Activated CD4-positive, alpha-beta T cell treated with anti-CD3 and anti-CD28 coated beads, Interleukin-2, amount 10 ng/mL, durations not matched to agents 24 days and 14 days (primary cell): ENCODE measurements at regions not wholly inside any gene's neighbourhood (a gene's known extent, or its start where the extent isn't known, plus 50 kb on each side); places are given as distances from the start of the nearest gene placed in this dataset.

ENCODE experiments used
- DNase-seq: peaks from one replicate; pipeline ENCODE4 v3.0.0; 2022
- H3K27ac Mint-ChIP-seq: one replicate; pipeline ENCODE4 v1.8.0; 2022; ENCODE audit warnings: mild to moderate bottlenecking, mixed read lengths
- H3K27me3 Mint-ChIP-seq: one replicate; pipeline ENCODE4 v1.8.0; 2022; ENCODE audit warnings: mixed read lengths
- H3K36me3 Mint-ChIP-seq: one replicate; pipeline ENCODE4 v1.8.0; 2022; ENCODE audit warnings: low read depth, mild to moderate bottlenecking, mixed read lengths
- H3K4me1 Mint-ChIP-seq: one replicate; pipeline ENCODE4 v1.8.0; 2021; ENCODE audit warnings: mixed read lengths
- H3K4me3 Mint-ChIP-seq: one replicate; pipeline ENCODE4 v1.8.0; 2022; ENCODE audit warnings: mild to moderate bottlenecking, moderate library complexity, mixed read lengths
- H3K9me3 Mint-ChIP-seq: one replicate; pipeline ENCODE4 v1.8.0; 2021; ENCODE audit warnings: mixed read lengths
- intact Hi-C: fragments of 100-400 bp; cut with micrococcal nuclease; formaldehyde crosslinking; loops from one replicate; pipeline ENCODE4 v1.15.1; 2023

DNA sequence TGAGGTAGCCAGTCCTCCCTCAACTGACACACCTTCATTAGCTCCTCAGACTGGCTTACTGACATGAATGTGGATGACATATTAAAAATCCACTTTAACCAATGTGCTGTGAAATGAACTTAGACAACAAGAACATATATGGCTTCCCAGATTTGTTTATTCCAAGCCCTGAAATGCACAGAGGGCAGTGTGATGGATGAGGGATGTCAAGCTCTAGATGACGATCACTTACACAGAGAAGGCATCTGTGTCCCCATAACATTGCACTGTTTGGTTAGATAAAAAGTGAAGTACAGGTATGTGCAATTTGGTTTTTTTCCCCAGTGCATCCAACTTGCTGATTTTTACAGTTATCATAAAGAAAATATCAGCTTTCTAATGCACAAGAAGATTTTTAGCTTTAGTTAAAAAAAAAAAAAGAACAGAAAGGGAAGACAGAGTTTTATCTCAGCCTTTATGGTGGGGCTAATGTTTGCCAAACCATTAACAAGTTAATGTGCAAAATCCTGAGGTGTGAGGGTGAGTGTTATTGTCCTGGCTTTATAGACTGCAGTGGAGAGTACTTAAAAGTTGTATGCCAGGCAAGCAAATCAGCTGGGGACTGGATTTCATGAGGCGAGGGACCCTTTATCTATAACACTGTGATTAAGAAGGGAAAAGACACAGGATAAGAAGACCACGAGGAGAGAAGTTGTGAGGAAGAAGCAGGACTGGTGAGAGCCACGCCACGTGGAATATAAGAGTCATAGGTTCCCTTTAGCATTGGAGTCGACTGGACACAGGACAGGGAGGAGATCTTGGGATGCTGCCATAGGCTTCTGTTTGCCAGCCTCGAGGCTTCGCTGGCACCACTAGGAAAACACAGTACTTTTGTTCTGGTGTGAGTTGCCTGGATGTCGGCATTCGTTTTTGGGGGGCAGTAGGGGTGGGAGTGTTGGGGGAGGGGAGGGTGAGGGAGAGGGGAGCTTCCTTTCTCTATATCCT is 90.0 kb upstream of the BACH2 start:
- no peak overlapping the region for H3K27ac Mint-ChIP-seq
- H3K36me3 Mint-ChIP-seq: no peaks in the 10 kb centered on the region
- H3K9me3 Mint-ChIP-seq: no peaks in the 10 kb centered on the region
- H3K4me3 Mint-ChIP-seq: no peak overlapping the region
- peaks cover 44% of the 10 kb centered on the region for H3K4me1 Mint-ChIP-seq
- intact Hi-C loops: no loop called here
- no peak for DNase-seq
- H3K27me3 Mint-ChIP-seq: peaks cover 3% of the 10 kb centered on the region

DNA sequence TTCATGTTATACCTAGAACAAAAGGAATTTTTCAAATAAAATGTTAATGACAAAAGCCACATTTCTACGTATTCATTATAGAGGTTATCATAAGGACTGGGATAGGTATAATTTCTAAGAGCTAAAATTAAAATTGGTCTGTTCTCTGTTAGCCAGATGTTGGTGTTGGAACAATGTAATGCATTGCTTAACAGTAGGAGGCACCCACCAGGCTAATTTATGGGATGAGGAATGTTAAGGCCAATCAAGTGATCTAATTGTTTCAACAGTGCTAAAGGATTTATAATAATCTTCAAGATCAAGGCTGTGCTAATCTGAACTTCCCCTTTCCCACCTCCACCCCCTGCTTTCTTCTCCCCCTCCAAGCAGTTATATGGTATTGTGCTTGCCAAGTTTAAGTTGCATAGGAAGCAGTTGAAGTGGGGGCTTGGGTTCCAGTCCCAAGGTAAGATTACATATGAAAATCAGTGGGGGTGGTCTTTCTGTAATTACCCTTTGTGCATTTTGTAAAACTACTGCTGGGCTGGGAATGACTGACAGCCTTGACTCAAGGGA is 89.2 kb upstream of the BACH2 start:
- intact Hi-C loops: no loop called here
- Mint-ChIP-seq H3K27me3 (peaks cover 7% of the 10 kb centered on the region), H3K27ac (no peak overlapping the region), H3K9me3 (no peaks in the 10 kb centered on the region), H3K36me3 (no peaks in the 10 kb centered on the region), H3K4me1 (peaks cover 43% of the 10 kb centered on the region), H3K4me3 (no peak overlapping the region)
- DNase-seq: no peak

DNA sequence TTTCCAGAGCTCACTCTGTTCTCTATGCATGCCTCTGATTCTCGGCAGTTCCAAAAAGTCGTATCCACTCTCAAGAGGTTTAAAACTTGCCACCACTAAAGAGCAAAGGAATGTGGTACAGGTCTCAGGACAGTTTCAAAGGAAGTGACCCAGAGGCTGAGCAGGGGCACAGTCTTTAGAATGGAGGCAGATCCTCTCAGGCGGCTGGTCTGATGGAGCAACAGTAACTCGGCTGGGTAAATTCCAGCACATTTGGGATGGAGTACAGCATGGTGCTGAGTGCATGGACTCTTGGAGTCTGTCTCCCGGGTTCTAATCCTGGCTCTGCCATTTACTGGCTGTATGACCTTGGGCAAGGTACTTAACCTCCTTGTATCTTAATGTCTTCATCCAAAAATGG is 88.1 kb upstream of the BACH2 start:
- H3K27me3 Mint-ChIP-seq: peaks cover 7% of the 10 kb centered on the region
- H3K9me3 Mint-ChIP-seq: no peaks in the 10 kb centered on the region
- H3K4me3 Mint-ChIP-seq: no peak overlapping the region
- H3K36me3 Mint-ChIP-seq: no peaks in the 10 kb centered on the region
- peaks cover 41% of the 10 kb centered on the region for H3K4me1 Mint-ChIP-seq
- no peak for DNase-seq
- intact Hi-C loops: no loop called here
- H3K27ac Mint-ChIP-seq: no peak overlapping the region

DNA sequence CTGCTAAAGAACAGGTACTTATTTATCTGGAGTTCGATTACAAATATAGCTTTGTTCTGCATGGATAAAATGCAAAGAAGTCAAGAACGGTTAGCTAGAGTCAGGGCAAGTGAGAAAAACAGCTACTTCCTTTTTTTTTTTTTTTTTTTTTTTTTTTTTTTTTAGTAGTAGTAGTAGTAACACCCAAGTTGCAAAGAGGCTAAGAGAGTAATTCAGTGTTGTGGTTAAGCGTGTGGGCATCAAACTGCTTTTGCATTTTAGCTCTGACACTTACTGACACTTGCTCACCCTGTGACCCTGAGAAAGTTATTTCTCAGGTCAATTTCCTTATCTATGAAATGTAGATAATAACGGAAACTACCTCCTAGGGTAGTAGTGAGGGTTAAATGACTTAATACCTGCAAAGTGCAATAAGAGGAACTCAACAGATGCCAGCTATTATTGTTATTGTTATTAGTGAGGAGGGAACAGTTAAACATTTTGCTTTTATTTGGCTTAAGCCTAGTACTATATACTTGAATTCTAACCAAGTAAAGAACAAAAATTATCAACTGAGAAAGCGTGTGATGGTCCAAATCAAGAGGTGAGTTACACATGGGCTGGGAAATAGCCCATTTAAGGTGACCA is 86.7 kb upstream of the BACH2 start:
- intact Hi-C loops: no loop called here
- Mint-ChIP-seq H3K4me3 (peak overlapping the region; percentile 36), H3K4me1 (peaks cover 33% of the 10 kb centered on the region), H3K27ac (peak overlapping the region; percentile 56), H3K9me3 (no peaks in the 10 kb centered on the region), H3K36me3 (no peaks in the 10 kb centered on the region), H3K27me3 (peaks cover 7% of the 10 kb centered on the region)
- DNase-seq: peak; percentile 67

DNA sequence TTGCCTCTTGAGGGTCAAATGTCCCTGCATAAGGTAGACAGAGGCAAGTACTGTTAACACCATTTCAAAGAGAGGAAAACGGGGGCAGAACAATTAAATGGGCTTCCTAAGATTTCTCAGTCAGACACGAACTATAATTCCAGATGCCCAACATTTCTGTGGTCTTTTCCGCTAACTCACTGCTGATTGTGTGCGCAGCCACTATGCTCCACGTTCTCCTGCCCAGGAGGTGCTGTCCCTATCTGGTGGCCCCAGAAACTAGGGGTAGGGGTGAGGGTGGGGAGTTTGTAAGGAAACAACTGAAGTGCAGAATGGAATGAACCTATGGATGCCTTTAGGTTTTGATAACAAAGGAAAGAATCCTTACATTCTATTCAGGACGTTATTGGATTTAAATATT is 86.1 kb upstream of the BACH2 start:
- Mint-ChIP-seq H3K4me1 (peaks cover 28% of the 10 kb centered on the region), H3K4me3 (no peak overlapping the region)

DNA sequence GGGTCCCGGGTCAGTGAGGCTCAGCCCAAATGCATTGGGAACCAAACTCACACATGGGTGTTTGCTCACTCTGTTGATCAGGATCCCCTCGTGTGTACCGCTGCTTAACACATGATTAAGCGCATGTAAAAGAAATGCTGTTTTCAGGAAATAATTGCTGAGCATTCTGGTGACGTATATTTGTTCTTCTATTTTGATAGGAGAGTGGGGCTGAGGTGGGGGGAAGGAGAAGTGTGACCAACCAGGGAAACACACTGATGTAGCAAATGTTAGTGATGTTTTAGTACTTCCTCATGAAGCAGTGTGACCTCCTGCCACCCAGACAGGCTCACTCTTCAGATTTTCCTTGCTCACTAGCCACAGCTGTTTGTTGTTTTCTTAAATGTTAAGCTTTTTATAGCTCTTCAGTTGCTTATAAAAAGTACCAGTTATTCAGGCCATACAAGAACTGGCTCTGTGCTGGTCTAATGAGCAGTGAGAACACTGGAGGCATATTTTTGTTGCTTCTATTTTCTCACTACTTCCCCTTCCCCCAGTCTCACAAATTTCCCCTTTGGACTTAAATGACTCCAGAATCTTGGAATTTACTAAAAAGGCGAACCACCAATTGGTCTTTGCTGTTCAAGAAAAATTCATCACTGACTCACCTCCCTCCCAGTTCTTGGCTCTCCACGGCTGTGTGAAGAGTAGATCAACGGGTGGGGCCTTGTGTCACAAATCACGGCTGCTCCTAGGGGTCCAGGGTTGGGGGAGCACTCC is 79.2 kb upstream of the BACH2 start:
- Mint-ChIP-seq H3K27me3 (no peaks in the 10 kb centered on the region), H3K36me3 (no peaks in the 10 kb centered on the region), H3K27ac (no peak overlapping the region), H3K4me3 (no peak overlapping the region), H3K4me1 (peaks cover 2% of the 10 kb centered on the region), H3K9me3 (no peaks in the 10 kb centered on the region)
- peak; percentile 54 for DNase-seq
- intact Hi-C loops: no loop called here

More for the DNA sequence above, 86.1 kb upstream of the BACH2 start:
- H3K9me3 Mint-ChIP-seq: no peaks in the 10 kb centered on the region
- no peaks in the 10 kb centered on the region for H3K36me3 Mint-ChIP-seq
- peak; percentile 54 for DNase-seq
- peaks cover 7% of the 10 kb centered on the region for H3K27me3 Mint-ChIP-seq
- intact Hi-C loops: no loop called here
- no peak overlapping the region for H3K27ac Mint-ChIP-seq

DNA sequence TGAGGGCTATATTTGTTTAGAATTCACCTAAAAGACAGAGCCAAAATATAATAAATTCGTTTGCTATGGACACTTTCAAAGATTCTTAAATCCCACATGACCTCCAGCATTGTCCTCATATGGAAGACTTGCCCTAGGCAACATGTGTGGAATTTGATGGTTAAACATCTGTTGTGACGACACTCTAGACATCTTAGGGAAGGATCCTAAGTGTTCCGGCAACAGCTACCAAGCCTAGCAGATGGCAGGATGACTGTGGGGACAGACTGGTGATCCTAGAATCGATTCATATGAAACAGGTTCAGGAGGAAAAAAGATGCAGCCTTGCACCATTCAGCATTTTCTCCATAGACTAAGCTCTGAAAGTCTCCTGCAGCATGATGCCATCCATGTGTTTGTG is 77.6 kb upstream of the BACH2 start:
- peaks cover 12% of the 10 kb centered on the region for H3K4me1 Mint-ChIP-seq
- H3K36me3 Mint-ChIP-seq: no peaks in the 10 kb centered on the region
- peak; percentile 45 for DNase-seq
- H3K4me3 Mint-ChIP-seq: no peak overlapping the region
- H3K27ac Mint-ChIP-seq: no peak overlapping the region
- intact Hi-C loops: no loop called here
- no peaks in the 10 kb centered on the region for H3K9me3 Mint-ChIP-seq
- H3K27me3 Mint-ChIP-seq: no peaks in the 10 kb centered on the region

DNA sequence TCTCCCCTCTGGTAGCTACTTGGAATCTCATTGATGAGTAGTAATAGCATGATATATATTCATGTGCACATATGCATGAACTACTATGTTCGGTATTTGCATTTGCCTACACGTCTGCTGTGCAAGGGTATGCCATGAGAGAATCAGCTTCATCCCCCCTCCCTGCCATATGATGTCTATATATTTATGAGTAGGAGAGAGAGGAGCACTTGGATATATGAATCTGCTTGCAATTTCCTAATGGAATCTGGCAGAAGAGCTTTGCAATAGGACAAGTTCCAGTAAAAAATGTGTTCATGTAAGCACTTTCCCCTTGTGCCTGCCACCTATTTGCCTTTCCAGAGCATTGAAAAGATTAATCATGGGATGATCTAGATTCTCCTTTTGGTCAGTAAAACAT is 76.2 kb upstream of the BACH2 start:
- no peak overlapping the region for H3K27ac Mint-ChIP-seq
- H3K27me3 Mint-ChIP-seq: no peaks in the 10 kb centered on the region
- peak; percentile 26 for DNase-seq
- H3K36me3 Mint-ChIP-seq: no peaks in the 10 kb centered on the region
- no peak overlapping the region for H3K4me3 Mint-ChIP-seq
- H3K4me1 Mint-ChIP-seq: peaks cover 18% of the 10 kb centered on the region
- peaks cover 2% of the 10 kb centered on the region for H3K9me3 Mint-ChIP-seq
- intact Hi-C loops: no loop called here

DNA sequence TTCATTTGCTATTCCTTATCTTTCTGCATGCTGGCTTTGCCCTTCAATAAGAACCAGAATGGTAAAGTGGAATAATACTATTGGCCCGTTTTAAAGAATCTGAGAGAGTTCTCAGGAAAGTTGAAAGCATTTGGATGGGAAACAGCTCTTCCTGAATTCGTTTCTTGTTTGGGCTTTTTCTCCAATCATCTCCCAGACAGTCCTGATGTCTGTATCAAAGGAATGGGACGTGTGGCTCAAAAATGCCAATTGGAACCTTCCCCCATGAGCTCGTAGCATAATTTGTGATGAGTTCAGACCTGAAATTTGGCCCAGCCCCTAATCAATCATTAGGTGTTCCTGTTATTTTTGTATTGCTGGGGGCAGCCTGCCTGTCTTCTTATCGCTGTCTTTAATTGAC is 75.8 kb upstream of the BACH2 start:
- peaks cover 4% of the 10 kb centered on the region for H3K9me3 Mint-ChIP-seq
- no peak overlapping the region for H3K4me3 Mint-ChIP-seq
- H3K36me3 Mint-ChIP-seq: no peaks in the 10 kb centered on the region
- peaks cover 16% of the 10 kb centered on the region for H3K4me1 Mint-ChIP-seq
- intact Hi-C loops: no loop called here
- no peak overlapping the region for H3K27ac Mint-ChIP-seq
- H3K27me3 Mint-ChIP-seq: no peaks in the 10 kb centered on the region
- DNase-seq: peak; percentile 36

DNA sequence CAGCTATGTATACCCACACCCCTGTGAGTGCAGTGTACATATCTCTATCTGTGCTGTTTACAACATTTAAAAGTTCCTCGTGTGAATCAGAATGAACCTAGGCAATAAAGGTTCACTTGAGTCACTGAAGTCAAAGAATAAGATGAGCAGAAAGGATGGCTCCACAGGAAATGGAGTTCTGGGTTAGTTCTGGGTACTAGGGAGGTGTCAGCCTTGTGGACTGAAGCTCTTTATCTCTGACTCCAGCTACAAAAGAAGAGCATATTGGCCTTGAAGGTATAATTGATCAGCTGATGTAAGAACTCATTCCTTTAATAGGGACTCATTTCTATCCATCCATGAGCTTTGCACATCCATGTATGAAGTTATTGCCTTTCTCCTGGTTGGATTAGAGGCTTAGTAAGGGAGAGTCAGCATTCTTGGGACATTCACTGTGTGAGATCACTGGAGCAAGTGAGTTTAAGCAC is 73.9 kb upstream of the BACH2 start:
- H3K36me3 Mint-ChIP-seq: no peaks in the 10 kb centered on the region
- DNase-seq: peak; percentile 66
- intact Hi-C loops: loop anchor here (1.0 to 2.0 kb wide), 2 partner anchors 18 to 22 kb away; no protein-coding TSS in a partner anchor
- peaks cover 3% of the 10 kb centered on the region for H3K27me3 Mint-ChIP-seq
- H3K9me3 Mint-ChIP-seq: peaks cover 4% of the 10 kb centered on the region
- H3K27ac Mint-ChIP-seq: peak overlapping the region; percentile 10
- H3K4me3 Mint-ChIP-seq: no peak overlapping the region
- peaks cover 16% of the 10 kb centered on the region for H3K4me1 Mint-ChIP-seq

DNA sequence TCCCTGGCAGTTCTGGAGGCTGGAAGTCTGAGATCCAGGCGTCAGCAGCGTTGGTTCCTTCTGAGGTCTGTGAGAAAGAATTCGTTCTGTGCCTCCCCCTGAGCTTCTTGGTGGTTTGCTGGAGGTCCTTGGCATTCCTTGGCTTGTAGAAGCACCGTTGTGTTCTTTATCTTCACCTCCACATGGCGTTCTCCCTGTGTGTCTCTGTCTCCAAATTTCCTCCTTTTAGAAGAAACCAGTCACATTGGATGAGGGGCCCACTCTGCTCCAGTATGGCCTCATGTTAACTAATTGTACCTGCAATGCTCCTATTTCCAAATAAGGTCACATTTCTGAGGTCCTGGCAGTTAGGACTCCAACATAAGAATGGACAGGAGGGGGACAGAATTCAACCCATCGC is 73.0 kb upstream of the BACH2 start:
- H3K4me3 Mint-ChIP-seq: no peak overlapping the region
- H3K27me3 Mint-ChIP-seq: peaks cover 6% of the 10 kb centered on the region
- no peak overlapping the region for H3K27ac Mint-ChIP-seq
- H3K4me1 Mint-ChIP-seq: peaks cover 16% of the 10 kb centered on the region
- peak; percentile 30 for DNase-seq
- intact Hi-C loops: loop anchor here (1.0 to 2.0 kb wide), 2 partner anchors 17 to 23 kb away; no protein-coding TSS in a partner anchor
- H3K9me3 Mint-ChIP-seq: peaks cover 4% of the 10 kb centered on the region
- no peaks in the 10 kb centered on the region for H3K36me3 Mint-ChIP-seq

DNA sequence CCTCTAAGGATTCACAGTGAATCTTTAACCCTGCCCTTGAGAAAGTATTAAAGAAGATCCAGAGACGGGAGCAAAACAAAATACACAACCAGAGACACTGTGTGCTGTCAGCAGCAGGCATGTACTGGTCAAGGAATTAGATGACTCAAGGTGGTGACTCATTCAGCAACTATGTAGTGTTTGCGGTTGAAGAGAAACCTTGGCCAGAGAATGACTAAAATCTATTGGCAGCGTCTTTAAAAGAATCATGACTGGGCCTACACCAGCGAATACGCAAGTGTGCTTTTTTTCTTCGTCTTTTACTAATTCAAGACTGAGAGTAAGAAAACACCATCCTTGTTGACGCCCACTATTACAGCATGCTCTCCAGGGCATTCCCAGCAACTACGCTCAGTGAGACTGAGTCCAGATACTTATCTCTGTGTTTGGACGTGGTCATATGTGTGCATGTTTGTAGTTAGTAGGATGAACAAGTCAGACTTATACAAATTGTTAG is 72.4 kb upstream of the BACH2 start:
- H3K4me1 Mint-ChIP-seq: peaks cover 16% of the 10 kb centered on the region
- H3K27me3 Mint-ChIP-seq: peaks cover 6% of the 10 kb centered on the region
- H3K36me3 Mint-ChIP-seq: no peaks in the 10 kb centered on the region
- H3K27ac Mint-ChIP-seq: peak overlapping the region; percentile 6
- peaks cover 4% of the 10 kb centered on the region for H3K9me3 Mint-ChIP-seq
- no peak overlapping the region for H3K4me3 Mint-ChIP-seq
- intact Hi-C loops: no loop called here
- DNase-seq: peak; percentile 71

DNA sequence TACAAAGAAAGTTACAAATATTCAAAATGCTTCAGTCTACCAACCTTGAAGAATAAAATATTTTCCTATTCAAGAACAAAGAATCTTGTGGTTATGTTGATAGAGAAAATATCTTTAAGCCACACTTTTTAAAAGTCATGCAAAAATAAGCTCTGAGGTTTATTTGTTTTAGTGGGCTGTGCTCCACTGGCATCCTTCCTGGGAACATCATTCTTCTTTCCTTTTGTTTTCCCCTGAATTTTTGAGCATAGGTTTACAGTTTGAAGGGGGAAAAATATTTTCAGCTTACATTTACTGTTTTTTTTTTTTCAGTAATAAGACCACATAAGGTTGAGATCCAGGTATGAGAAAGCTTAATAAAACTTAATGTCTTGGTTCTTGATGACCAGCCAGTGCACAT is 72.0 kb upstream of the BACH2 start:
- DNase-seq: no peak
- H3K27ac Mint-ChIP-seq: peak overlapping the region; percentile 6
- peaks cover 4% of the 10 kb centered on the region for H3K9me3 Mint-ChIP-seq
- H3K4me3 Mint-ChIP-seq: no peak overlapping the region
- H3K4me1 Mint-ChIP-seq: peaks cover 16% of the 10 kb centered on the region
- intact Hi-C loops: no loop called here
- peaks cover 10% of the 10 kb centered on the region for H3K27me3 Mint-ChIP-seq
- H3K36me3 Mint-ChIP-seq: no peaks in the 10 kb centered on the region
